ENCODE measurements at regions not wholly inside any gene's neighbourhood (a gene's known extent, or its start where the extent isn't known, plus 50 kb on each side); places are given as distances from the start of the nearest gene placed in this dataset.
"Not testable (repeated sequence)": the region's sequence is repeated elsewhere in the genome, so short reads cannot be mapped to it uniquely, and the experiment has no call there.

DNA sequence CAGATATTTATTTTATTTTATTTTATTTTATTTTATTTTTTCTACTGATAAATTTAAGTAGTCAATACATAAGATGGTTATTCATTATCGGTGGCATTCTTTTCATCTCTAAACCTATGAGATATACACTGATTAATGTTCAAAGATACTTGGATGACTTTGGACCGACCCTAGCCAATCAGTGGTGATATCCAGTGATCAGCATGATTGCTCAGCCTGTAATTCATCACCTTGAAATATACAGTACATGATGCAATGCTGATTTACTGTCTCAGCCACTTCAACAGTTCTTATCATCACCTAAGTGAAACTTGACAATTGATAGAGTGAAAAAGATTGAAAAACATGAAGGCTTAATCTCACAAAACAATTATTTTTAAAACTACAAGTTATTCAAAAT is 1651.0 kb downstream of the REEP3 start:
- H3K27me3 ChIP-seq (ENCODE audit: control insufficient read depth, insufficient read depth, low read length) = no peaks in the 10 kb centered on the region
- TF ChIP-seq, protein P1, sequence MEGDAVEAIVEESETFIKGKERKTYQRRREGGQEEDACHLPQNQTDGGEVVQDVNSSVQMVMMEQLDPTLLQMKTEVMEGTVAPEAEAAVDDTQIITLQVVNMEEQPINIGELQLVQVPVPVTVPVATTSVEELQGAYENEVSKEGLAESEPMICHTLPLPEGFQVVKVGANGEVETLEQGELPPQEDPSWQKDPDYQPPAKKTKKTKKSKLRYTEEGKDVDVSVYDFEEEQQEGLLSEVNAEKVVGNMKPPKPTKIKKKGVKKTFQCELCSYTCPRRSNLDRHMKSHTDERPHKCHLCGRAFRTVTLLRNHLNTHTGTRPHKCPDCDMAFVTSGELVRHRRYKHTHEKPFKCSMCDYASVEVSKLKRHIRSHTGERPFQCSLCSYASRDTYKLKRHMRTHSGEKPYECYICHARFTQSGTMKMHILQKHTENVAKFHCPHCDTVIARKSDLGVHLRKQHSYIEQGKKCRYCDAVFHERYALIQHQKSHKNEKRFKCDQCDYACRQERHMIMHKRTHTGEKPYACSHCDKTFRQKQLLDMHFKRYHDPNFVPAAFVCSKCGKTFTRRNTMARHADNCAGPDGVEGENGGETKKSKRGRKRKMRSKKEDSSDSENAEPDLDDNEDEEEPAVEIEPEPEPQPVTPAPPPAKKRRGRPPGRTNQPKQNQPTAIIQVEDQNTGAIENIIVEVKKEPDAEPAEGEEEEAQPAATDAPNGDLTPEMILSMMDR (IDR thresholded peaks at IDR 0.05; ENCODE audit: insufficient read depth, low read length, severe bottlenecking) = no peak
- H3K36me3 ChIP-seq (ENCODE audit: control insufficient read depth, insufficient read depth, low read length) = no peaks in the 10 kb centered on the region
- H3K4me3 ChIP-seq (ENCODE audit: low read depth, low read length) = no peak overlapping the region
- DNase-seq (ENCODE audit: low read depth) = no peak
- FAIRE-seq = no peak

DNA sequence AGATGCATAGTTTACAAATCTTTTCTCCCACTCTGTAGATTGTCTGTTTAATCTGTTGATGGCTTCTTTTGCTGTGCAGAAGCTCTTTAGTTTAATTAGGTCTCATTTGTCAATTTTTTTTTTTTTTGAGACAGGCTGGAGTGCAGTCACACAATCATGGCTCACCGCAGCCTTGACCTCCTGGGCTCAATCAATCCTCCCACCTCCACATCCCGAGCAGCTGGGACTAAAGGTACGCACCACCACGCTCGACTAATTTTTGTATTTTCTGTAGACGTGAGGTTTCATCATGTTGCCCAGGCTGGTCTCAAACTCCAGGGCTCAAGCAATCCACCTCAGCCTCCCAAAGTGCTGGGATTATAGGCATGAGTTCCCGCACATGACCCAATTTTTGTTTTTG is 1655.8 kb downstream of the REEP3 start:
- Histone ChIP-seq H3K27me3 (ENCODE audit: control insufficient read depth, insufficient read depth, low read length) (no peaks in the 10 kb centered on the region), H3K36me3 (ENCODE audit: control insufficient read depth, insufficient read depth, low read length) (no peaks in the 10 kb centered on the region), H3K4me3 (ENCODE audit: low read depth, low read length) (no peak overlapping the region)
- DNase-seq (ENCODE audit: low read depth) = no peak
- TF ChIP-seq, protein P1 (IDR thresholded peaks at IDR 0.05; ENCODE audit: insufficient read depth, low read length, severe bottlenecking) = no peak
- FAIRE-seq = no peak

DNA sequence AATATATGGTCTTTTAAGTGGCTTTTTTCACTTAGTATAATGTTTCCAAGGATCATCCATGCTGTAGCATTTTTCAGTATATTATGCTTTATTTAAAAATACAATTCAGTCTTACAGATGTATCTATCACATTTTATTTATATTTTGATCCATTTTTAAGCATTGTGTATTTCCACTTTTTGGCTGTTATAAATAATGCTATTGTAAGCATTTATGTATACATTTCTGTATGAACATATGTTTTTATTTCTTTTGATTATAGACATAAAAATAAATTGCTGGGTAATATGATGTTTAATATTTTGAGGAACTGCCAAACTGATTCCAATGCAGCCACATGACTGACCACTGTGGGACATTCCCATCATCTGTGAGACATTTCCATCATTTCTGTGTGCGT is 1662.0 kb downstream of the REEP3 start:
- TF ChIP-seq, protein P1 (IDR thresholded peaks at IDR 0.05; ENCODE audit: insufficient read depth, low read length, severe bottlenecking) = no peak
- FAIRE-seq (no peak), DNase-seq (ENCODE audit: low read depth) (no peak)
- Histone ChIP-seq H3K36me3 (ENCODE audit: control insufficient read depth, insufficient read depth, low read length) (no peaks in the 10 kb centered on the region), H3K4me3 (ENCODE audit: low read depth, low read length) (no peak overlapping the region), H3K27me3 (ENCODE audit: control insufficient read depth, insufficient read depth, low read length) (no peaks in the 10 kb centered on the region)

DNA sequence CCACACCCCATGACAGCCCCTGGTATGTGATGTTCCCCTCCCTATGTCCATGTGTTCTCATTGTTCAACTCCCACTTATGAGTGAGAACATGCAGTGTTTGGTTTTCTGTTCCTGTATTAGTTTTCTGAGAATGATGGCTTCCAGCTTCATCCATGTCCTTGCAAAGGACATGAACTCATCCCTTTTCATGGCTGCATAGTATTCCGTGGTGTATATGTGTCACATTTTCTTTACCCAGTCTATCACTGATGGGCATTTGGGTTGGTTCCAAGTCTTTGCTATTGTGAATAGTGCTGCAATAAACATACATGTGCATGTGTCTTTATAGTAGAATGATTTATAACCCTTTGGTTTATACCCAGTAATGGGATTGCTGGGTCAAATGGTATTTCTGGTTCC is 1665.5 kb downstream of the REEP3 start:
- H3K36me3 ChIP-seq (ENCODE audit: control insufficient read depth, insufficient read depth, low read length); H3K4me3 ChIP-seq (ENCODE audit: low read depth, low read length); H3K27me3 ChIP-seq (ENCODE audit: control insufficient read depth, insufficient read depth, low read length); DNase-seq (ENCODE audit: low read depth); FAIRE-seq: not testable (repeated sequence)

DNA sequence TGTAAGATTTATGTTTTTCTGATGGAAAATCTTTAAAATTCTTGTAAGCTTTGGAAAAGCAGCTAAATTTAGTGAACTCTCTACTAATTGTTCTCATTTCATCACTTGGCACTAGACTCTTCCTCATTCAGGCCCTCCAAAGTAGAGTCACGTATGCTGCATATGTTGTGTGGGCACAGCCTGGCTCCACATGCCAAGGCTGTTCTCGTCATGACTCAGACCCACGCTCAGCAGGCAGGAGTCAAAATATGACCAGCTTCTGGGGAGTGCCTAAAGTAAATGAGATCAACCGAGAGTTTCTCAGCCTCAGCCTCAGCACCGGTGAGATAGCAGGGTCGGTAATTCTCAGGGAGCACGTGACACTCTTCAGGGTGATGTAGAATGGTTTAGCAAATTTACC is 1672.9 kb downstream of the REEP3 start:
- no peak for FAIRE-seq
- DNase-seq (ENCODE audit: low read depth) = peak; percentile 51
- Histone ChIP-seq H3K4me3 (ENCODE audit: low read depth, low read length) (no peak overlapping the region), H3K27me3 (ENCODE audit: control insufficient read depth, insufficient read depth, low read length) (no peaks in the 10 kb centered on the region), H3K36me3 (ENCODE audit: control insufficient read depth, insufficient read depth, low read length) (no peaks in the 10 kb centered on the region)
- TF ChIP-seq, protein P1 (IDR thresholded peaks at IDR 0.05; ENCODE audit: insufficient read depth, low read length, severe bottlenecking) = no peak

DNA sequence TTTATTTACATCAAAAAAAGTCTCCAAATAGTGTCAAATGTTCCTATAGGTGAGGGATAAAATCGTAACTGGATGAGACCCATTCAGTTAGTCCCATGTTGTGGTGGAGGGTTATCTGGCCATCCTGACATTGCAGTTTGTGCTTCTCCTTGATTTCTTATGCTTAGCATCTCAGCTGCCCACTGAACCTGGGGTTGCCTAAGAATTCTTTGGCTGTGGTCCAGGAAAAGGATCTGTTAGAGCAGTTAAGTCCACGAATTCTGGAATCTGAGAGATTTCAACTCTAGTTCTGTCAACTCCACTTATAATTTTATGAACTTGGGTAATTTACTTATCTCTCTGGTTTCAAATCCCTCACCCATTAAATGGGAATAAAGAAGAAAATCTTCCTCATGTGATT is 1673.4 kb downstream of the REEP3 start:
- Histone ChIP-seq H3K36me3 (ENCODE audit: control insufficient read depth, insufficient read depth, low read length) (no peaks in the 10 kb centered on the region), H3K4me3 (ENCODE audit: low read depth, low read length) (no peak overlapping the region), H3K27me3 (ENCODE audit: control insufficient read depth, insufficient read depth, low read length) (no peaks in the 10 kb centered on the region)
- TF ChIP-seq, protein P1 (IDR thresholded peaks at IDR 0.05; ENCODE audit: insufficient read depth, low read length, severe bottlenecking) = no peak
- no peak for DNase-seq (ENCODE audit: low read depth)
- FAIRE-seq = no peak

All from bronchial epithelial cell (primary cell).